HL-60/S4 (cell line): ENCODE measurements at regions not wholly inside any gene's neighbourhood (a gene's known extent, or its start where the extent isn't known, plus 50 kb on each side); places are given as distances from the start of the nearest gene placed in this dataset.
"Not testable (repeated sequence)": the region's sequence is repeated elsewhere in the genome, so short reads cannot be mapped to it uniquely, and the experiment has no call there.

Experiments used
- in situ Hi-C: fragments of 300-500 bp; cut with MboI; formaldehyde crosslinking; loops from 2 replicates; pipeline ENCODE4 v1.14.3; 2022; ENCODE audit warnings: low sequenced_read_pairs

DNA sequence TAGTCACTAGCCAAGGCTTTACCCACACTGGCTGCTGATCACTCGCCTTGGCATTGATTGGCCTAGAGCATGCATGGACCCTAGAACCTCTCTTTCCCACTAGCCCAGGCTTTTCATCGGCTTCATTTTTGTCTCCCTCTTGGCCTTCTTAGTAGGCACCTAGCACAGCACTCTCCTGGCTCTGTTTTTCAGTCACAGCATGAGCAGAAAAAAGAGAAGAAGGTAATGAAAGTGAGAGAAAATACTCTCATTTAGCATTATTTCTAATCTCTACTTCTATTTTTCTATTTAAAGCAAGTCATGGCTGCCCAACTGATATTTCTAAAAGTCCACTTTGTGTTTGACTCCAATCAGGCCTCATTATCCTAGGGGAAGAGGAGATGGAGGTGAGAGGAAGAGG is 267.2 kb downstream of the FBXO8 start:
- in situ Hi-C loops = no loop called here

DNA sequence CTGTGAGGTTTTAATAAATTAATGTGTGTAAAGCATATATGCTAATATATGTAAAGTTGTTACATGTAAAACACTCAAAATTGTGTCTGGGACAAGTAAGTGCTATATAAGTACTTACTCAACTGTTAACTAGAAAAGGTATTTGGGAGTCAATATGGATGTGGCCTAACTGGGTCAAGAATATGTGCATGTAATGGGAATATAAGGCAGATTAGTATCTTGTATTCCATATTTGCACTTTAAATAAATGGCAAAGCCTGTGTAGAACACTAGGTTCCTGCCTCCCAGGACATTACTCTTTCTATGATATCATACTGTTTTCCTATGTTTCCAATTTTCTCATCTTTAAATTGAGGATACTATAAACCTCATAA is 270.6 kb downstream of the FBXO8 start:
- in situ Hi-C loops = no loop called here

DNA sequence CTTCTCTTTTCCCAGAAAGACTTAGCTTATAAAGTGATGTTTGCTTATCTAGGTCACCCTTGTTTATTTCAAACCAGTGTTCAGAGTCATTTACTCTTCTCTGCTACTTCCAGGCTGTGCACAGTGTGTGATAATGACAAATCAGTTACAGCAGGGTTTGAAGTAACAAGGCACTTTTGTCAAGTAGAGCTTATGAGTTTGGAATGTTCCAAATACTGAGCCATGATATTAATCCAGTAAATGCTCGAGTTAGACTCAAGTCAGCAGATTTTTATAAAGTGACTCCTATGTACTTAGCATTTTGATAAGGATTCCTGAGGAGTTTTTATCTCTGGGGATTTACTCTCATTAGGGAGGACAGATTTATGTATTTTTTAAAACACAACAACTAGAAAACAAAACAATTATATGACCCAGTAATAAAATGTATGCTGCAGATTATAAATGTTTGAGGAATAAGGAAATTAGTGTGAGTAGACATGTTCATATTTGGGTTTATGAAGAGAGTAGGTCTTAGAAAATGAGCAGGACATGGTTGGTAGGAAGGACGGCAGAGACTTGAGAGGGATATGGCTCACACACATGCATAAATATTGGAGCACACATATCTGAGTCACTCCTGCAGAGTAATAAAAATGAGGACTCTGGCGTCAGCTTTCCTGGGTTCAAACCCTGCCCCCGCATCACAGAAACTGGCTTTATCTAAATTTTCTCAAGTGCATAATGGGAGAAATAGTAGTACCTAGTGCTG is 271.2 kb downstream of the FBXO8 start:
- in situ Hi-C loops = no loop called here

DNA sequence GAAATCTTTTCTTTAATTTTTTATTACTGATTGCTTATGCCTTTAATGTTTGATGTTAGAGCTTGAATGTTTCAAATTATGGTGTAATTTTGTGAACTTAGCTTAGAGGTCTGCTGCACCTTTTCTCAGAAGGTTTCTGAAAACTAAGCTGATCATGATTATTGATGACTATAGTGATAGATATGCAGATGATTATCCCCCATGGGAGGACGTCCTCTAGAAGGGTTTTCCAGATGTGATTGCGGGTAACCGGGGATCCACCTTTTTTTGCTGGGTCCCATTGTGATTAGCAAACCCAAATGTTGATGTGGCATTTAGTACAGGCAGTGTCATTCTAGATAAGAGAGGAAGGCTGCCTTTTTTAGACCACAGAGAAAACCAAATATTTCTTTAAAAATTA is 272.9 kb downstream of the FBXO8 start:
- in situ Hi-C loops = no loop called here

DNA sequence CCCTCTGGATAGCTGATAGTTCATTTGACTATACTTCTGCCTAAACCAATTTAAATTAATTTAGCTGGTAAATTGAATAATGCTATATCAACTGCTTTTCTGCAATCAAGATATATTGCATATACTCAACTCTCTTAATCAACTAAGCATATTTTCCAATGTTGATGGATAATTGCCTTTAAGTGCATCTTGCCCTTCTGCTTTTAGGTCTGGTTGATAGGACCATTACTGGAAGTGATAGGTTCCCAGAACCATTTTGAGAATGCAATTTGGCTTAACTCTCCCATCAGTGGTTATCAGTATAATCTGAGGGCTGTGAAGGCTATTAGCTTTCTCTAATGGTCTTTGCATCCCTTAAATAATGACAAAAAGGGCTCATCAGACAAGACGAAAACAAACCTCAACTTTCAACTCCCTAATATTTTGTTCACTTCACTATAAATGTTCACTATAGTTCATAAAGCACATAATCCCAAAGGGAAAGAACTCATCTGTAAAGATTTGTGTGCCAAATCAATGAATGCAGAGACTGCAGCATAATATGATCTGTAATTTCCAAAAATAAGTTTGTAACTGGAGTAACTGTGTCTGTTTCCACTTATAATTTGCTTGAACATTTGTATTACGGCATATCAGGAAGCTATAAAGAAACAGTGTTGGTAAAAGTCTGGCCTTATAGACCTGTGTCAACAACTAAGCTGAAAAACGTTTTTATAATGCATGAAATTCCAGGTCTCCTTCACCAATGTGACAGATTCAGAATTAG is 273.6 kb downstream of the FBXO8 start:
- in situ Hi-C loops = no loop called here

DNA sequence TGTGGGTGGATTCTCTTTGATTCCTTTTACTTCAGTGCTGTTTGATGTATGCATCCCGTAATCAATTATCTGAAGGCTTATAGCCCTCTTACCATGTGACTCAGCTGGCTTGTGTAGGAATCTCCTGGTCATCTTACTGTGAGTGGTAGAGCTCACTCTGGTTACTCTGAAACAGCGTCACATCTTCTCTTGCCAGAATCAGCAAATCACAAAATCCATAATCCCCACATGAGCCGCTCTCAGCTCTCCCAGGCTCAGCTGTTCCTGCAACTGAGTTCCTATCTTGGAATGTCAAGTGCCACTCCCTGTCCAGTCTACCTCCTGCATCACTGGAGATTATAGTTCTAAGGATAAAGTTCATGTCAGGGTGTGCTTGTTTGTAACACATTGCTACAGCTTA is 278.0 kb downstream of the FBXO8 start:
- in situ Hi-C loops = no loop called here

DNA sequence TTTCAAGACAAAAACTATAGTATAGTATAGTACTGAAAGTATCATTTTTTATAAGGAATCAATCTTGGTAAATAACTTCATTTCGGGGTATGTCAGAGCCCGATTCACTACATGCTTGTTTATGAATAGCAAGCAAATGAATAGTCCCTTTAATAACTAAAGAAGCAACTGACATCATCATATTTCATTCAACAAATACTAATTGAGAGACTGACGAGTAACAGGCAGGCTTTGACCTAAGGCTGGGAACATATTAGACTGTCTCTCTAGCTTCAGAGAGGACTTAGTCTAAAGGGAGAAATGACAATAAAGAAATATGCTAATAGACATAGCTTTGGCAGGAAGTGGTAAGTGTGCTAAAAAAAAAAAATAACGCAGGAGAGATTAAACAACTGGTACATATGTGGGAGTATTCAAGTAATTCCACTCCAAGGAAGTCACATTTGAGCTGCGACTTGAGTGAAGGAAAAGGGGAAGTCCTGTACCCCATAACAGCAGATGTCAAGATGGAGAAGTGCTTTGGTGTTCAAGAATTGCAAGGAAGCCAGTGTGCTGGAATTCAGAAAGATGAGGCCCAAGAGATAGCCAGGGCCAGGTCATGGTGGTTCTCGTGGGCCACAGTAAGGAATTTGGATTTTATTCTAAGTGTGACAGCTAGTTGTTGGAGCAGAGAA is 284.9 kb downstream of the FBXO8 start:
- in situ Hi-C loops = no loop called here

DNA sequence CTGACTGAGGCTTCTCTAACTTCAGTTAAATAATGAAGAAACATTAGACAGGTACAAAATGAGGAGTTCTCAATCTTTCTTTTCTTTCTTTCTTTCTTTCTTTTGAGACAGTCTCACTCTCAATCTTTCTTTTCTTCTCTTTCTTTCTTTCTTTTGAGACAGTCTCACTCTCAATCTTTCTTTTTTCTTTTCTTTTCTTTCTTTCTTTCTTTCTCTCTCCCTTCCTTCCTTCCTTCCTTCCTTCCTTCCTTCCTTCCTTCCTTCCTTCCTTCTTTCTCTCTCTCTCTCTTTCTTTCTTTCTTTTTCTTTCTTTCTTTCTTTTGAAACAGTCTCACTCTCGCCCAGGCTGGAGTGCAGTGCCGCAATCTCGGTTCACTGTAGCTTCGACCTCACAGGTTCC is 287.7 kb downstream of the FBXO8 start:
- in situ Hi-C loops = not testable (repeated sequence)

DNA sequence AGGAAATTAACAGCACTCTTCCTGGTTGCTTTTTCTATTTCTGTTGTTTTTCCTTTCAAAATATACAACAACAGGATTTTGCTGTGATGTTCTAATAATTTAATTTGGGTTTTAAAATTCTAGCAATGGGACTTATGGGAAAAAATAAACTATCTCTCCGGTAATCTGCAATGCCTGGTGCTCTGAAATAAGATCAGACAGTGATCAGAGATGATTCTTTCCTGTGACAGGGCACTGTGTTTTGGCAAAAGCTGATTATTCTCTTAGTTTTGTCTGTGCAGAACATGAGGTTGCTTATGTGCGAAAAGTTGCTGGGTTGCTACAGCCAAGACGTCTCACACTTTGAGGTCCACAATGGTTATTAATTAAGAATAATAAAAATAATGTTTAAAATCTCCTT is 291.7 kb downstream of the FBXO8 start:
- in situ Hi-C loops = no loop called here

DNA sequence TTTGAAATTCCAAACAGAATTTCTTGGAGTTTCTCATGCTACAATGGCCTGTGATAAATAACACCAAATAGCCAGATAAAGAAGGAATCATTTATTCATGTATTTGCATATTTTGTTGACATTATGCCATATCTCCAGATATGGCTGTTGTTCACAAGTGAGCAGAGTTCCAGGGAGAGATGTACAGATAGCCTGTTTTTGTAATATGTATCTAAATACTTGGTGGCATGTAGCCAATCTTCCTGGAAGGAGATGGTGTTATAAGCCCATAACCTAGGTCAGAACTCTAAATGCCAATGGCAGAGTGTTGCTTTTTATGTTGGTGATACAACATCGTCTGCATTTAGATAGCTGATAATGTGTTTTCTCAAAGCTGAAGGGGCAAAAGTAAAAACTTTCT is 292.2 kb downstream of the FBXO8 start:
- in situ Hi-C loops = no loop called here

DNA sequence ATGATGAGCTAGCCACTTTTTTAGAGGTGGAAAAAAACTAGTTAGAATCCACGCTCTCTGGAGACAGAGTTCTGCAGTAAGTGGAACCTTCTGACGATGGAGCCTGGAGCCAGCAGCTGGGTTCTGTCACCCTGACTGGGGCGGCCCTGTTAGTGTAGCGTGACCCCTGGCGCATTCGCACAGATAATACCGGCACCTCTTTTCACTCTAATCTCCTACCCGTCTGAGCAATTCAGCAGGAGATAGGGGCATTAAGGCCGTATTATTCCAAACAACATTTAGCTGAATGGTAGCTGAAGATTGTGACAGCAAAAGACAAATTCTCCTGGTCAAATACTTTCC is 292.6 kb downstream of the FBXO8 start:
- in situ Hi-C loops = no loop called here

DNA sequence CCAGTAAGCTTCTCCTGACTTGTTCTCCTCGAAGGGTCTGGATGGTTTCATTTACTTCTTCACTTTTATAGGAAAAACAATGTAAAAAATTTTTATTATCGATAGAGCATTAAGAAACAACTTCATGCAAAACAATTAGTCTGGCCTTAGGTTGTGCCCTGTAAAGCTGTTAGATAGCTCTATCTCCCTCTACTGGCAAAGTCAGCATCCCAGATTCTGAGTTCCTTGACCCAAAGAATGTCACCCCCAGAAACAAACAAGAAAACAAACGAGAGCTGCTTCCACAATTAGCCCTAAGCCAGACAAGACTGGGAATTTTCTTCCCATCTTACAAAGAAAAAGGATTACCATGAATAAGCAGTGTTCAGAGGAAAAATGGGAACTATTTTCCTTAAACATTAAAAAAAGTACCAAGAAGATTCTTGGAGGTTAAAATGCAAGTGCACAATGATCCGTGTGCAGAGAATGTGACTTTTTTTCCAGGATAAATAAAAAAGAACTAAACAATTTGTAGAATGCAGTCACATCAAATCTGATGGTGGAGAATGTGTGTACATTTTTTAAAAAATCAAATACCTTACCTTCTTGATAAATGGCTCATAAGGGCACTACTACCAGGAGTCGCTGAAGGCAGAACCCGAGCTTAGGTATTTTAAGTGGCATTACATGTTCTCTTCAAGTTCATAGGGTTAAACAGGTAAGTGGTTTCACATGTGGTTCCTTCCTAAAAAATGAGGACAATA is 293.2 kb downstream of the FBXO8 start:
- in situ Hi-C loops = no loop called here

DNA sequence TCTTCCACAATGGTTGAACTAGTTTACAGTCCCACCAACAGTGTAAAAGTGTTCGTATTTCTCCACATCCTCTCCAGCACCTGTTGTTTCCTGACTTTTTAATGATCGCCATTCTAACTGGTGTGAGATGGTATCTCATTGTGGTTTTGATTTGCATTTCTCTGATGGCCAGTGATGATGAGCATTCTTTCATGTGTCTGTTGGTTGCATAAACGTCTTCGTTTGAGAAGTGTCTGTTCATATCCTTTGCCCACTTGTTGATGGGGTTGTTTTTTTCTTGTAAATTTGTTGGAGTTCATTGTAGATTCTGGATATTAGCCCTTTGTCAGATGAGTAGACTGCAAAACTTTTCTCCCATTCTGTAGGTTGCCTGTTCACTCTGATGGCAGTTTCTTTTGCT is 319.9 kb downstream of the FBXO8 start:
- in situ Hi-C loops = not testable (repeated sequence)

DNA sequence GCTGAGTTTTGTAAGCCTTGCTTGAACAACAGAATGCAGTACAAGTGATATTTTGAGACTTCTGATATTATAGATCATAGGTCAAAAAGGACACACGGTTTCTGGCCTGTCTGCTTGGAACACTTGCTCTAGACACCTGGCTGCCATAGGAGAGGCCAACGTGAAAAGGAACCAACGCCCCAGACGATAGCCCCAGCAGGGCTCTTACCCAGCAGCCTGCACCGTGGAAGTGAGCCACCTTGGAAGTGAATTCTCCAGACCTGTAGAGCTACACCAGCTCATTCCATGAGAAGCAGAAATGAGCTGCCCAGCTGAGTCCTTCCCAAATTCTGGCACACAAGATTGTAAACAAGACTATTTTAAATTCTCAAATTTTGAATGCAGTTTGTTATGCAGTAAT is 323.1 kb downstream of the FBXO8 start:
- in situ Hi-C loops = no loop called here

DNA sequence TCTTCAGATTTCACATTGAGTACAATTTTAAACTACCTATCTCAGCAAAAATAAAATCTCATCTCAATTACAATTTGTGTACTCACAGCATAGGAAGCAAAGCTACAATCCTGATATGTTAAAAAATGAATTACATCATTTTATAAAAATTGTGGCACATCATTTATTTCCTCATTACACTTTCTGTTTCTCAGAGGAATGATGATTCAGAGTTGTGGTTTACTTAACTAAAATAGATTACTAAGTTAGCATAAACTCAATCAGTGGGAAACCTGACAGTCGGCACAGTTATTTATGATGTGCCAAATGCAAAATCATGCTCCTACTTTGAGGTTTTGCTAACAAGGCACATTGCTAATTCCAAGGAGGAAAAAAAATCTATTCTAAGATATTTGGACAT is 325.0 kb downstream of the FBXO8 start:
- in situ Hi-C loops = no loop called here

DNA sequence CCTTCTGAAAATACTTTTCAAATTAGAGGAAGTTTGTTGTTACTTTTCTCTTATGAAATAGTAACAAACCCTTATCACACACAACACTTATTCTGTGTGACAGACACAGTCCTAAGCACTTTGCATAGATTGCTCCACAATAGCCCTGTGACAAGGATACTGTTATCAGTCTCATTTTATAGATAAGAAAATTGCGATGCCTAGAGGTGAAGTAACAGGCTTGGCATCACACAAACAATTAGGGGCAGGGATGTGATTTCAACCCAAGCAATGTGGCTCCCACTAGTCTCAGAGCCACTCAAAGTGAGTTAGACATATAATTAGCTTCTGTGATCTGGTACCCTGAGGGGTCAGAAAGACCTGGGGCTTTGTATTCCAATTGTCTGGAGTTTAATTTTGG is 339.9 kb downstream of the FBXO8 start:
- in situ Hi-C loops = no loop called here

DNA sequence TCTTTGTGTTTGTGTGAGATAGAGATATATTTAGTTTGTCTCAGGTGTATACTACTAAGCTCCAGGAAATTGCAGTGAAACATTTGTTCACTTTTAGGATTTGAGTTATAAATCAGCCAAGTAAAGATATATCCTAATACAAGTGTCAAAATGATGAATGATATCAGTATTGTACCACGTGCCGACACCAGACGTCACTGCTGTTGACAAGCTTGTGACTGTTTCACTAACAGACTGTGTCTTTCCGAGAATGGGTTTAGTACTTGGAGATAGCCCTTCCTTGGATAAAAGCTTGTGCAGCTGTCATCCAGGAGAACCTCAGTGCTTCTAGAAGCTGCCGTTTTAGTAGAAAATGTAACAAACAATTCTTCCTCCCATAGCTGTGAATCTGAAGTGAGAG is 343.3 kb downstream of the FBXO8 start:
- in situ Hi-C loops = no loop called here

DNA sequence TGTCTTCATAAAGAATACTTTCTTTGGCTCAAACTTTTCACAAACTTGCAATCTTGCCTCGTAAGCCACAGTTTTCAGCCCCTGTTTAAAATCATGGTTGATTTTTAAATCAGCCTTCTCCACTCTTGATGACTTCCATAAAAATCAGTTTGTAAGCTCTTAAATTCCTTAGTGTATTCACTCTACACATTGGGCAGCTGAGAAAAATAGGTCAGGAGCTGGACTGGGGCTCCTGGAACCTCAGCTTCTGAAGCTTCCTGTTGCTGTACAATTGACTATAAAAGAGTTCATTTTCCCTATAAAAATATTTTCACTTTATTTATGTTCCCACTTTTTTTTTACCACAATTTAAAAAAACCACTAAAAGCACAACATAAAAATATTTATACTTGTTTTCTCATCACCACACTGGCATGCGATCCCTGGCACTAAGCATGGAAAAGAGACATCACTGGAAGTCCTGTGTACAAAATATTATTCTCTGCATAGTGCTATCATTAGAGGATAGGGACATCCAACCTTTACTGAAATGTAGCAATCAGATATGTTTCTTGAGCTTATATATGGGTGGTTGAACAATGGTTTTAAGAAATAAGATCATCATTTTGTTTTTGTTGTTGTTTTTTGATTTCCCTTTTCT is 345.7 kb downstream of the FBXO8 start:
- in situ Hi-C loops = no loop called here

DNA sequence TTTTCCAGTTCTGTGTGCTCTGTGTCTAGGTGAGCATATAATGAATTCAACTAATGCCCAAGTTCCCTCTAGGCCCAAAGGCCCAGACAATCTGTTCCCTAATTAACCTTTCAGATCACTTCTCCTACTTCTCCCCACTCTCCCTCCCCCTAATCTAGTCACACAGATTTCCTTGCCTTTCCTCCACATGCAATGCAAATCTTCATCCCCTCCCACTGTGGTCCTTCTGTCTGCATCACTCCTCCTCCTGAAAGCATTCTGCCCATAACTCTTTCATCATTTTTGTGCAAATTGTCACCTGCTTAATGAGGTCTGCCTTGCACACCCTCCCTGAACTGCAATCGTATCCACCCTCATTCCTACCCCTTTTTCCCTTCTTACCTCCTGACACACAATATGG is 346.6 kb downstream of the FBXO8 start:
- in situ Hi-C loops = no loop called here

DNA sequence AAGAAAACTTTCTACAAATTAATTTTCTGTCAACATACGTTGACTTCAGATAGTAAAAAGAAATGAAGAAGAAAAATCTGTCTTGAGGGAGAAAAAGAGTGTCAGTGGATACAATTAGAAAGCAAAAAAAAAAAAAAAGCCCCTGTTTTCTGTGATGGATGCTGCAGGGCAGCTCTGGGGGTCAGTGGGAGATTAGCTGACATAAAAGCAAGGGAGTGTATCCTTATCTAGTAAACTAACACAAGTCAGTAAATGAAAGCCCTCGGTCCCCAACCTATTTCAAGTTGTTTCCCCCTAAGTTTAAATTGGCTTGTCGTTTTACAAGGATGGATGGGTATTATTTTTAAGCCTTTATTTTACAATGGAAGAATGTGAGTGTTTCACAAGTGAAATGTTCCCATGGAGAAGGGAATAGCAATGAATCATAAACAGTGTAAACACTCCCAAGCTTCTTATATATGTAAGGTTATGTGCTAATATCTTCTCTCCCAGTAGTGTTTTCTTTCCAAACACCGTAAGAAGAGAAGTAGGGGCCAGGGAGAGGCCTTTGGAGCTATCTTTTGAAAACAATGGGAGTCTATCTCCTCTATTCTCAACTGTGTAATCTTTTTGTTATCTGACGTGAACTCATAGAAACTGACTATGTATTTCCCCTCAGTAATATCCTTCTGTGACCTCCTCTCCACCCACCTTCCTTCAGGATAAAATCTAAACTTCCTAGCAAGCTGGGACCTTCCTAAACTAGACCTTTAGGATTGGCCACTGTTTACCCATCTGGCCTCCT is 347.7 kb downstream of the FBXO8 start:
- in situ Hi-C loops = no loop called here
